Fibroblast of the conjunctiva (primary cell): ENCODE measurements at regions not wholly inside any gene's neighbourhood (a gene's known extent, or its start where the extent isn't known, plus 50 kb on each side); places are given as distances from the start of the nearest gene placed in this dataset.

ENCODE experiments used
- DNase-seq: peaks from one replicate; pipeline ENCODE4 v3.0.0-alpha.2; 2010; ENCODE audit warnings: low read depth

DNA sequence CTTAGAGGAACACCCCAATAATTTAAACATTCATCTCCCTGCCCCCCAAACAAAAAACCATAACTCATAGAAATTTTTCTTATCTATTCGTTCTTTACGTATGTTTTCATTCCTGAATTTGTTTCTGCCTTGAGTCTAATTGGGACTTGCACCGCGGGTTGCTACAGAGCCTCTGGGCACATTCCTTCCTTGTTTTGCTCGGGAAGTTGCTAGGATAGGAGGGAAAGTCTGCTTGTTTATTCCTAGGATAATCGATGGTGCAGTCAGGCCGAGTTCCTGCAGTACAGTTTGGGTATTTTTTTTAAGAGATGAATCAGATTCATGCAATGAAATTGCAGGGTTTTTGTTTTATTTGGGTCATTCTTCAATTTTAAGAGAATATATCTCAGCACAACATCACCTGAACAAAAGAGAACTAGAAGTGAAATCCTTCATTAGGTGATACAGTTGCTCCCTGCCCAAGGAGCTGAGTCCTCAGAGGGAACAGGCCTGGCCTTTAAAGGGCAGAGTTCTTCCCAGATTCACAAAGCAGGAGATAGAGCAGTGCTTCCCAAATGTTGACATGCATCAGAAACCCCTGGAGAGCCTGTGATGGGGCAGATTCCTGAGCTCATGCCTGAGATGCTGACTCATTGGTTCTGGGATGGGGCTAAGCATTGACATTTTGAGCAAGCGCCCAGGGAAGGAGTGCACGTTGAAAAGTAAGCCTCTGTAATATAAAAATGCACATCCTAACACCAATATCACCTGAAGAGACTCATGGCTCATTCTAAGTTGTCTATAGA lies 114.9 kb upstream of the FAM9B start:
- peak; percentile 24 for DNase-seq

DNA sequence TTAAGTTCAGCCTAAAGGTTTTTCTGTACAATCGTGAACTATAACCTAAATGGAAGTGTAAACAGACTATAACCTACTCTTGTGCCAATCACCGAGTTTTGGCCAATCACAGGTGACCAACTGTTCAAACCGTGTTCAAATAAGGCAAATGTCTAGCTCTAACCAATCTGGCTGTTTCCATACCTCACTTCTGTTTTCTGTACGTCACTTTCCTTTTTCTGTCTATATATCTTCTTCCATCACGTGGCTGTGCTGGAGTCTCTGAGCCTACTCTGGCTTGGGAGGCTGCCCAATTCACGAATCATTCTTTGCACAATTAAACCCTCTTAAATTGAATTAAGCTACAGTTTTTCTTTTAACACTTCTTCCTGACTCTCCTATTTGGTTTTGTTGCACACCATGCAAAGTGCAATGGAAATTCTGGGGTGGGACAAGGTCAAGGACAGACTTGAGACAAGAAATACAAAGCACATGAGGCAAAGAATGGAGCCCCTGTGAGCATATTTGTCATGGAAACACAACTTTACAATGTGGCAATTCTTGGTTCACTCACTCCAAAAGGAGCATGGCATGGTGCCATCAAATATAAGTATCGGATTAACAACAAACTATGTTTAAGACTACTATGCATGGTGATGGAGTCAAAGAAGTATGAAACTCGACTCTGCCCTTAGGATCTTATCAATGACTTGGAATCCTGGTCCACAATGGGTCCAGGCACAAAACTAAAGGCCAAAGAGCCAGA lies 115.7 kb upstream of the FAM9B start:
- peak; percentile 9 for DNase-seq

DNA sequence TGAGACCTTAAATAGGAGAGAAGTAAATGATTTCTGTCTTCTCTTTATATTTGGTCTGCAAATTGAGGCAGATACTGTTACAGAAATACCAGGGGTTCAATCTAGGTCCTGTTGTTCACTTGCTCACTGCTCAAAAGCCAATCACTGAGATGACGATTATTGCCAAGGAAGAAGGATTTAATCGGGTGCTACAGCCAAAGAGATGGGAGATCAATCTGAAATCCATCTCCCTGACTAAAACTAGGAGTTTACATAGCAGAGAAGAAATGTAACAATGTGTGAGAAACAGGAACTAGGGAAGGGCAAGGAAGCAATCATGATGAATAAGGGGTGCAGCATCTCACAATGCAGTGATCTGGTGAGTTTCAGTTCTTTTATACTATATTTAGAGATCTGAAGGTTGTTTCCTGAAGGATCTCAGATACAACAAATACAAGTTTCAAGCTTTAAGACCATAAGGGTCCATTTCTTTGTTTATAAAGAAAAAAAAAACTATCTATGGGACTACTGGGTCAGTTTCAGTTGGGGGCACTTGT lies 117.9 kb upstream of the FAM9B start:
- DNase-seq, result no peak

DNA sequence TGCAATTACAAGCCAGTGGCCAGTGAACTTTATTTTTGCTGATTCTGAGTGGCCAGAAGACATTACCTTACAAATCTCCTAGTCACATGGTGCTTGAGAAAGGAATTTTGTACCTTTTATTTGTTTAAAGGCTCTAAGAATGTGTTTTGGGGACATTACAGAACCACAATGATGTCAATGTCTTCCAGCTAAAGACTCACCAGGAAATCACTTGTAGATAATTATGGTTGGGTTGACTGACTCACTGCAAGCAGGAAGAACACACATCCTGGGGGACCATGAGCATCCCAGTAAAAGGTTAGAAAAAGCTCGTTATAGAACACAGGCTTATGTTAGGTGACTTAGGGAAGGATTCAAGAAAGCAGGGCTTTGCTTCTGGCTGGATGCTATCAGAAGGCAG lies 119.4 kb upstream of the FAM9B start:
- no peak for DNase-seq

DNA sequence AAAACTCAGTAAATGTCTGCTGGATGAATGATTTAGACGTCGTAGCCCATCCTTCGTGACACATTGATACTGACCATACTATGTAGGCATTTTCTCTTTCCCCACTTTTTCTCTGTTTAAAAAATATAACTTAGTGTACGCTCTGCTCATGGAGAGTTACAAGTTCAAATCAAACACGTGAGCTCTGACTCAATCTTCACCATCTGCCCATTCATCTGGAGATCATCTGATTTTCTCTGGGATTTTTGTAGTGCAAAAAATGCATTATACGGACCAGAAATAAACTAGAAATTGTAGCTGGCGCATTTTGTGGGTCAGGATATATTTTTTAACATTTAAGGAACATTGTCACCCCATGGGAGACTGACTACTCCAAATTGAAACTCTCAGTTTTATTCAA lies 124.7 kb upstream of the FAM9B start:
- DNase-seq, result no peak

DNA sequence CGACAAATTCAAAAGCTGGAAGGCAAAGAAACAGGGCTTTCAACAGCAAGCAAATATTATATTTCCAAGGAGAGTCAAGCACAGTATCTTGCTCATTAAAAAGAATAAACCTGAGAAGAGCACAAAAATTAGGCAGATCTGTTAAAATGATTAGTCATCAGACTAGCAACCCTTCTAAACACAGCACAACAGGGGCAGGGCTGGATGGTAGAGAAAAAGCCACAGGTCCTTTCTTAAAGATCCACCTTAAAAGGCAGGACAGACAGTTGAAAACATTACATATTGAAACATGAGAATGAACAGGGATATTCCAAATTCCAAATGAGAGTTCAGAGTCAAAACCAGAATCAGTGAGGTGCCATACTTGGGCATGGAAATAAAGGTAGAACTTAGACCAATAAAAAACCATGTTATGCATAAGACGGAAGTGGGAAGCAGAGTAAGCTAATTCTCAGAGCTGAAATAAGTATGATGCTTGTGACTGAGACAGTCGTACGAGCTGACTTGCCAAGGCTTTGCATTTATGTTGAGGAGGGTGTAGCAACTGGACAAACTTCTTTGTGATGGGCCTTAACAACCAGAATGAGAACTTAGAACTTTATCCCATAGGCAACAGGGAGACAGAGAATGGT lies 126.9 kb upstream of the FAM9B start:
- no peak for DNase-seq

DNA sequence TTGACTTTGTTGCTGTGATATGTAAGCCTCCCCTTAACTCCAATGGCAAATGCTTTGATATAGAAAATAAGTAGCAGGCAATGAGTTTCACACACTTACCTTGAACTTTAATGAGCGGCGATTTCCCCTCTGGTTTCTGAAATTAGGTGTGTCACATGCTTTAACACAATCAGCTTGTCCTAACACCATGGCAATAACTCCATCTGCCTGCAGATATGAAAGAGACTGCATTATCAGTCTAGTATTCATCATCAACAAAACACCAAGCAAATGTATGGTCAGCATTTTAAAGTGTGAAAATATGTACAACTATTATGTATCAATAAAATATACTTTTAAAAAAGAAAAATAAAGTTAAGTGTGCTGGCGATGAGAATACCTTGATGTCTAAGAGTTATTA lies 128.8 kb upstream of the FAM9B start:
- no peak for DNase-seq

DNA sequence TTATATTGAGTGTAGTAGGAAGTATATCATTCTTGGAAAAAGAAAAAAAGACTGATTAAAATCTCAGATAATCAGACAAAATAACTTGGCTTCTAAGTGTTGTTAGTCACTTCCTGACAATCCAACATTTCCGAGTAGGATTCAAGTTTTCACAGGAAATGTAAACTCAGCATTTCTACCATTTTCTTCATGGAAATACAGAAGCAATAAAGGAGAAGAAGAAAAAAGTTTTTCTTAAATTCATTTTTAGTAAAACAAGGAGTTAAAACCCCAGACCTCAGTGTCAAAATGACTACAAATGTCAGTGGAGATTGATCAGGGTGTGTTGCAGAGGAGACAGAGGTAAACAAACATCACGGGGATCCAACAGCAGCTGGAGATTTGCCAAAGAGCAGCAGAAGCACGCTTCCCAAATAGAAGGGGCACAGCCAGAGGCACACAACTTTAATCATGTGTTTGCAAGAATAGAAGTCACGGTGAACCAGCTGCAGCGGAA lies 129.3 kb upstream of the FAM9B start:
- no peak for DNase-seq

DNA sequence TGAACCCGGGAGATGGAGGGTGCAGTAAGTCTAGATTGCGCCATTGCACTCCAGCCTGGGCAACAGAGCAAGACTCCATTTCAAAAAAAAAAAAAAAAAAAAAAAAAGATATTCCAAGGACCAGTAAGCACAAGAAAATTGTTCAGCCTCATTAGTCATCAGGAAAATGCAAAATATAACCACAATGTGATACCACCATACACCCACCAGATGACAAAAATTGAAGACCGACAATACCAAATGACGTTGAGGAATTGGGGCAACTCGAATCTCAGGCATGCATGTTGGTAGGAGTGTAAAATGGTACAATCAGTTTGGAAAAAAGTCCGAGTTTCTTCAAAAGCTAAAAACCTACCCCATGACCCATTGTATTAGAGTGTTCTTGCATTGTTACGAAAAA lies 130.2 kb upstream of the FAM9B start:
- DNase-seq, result no peak

DNA sequence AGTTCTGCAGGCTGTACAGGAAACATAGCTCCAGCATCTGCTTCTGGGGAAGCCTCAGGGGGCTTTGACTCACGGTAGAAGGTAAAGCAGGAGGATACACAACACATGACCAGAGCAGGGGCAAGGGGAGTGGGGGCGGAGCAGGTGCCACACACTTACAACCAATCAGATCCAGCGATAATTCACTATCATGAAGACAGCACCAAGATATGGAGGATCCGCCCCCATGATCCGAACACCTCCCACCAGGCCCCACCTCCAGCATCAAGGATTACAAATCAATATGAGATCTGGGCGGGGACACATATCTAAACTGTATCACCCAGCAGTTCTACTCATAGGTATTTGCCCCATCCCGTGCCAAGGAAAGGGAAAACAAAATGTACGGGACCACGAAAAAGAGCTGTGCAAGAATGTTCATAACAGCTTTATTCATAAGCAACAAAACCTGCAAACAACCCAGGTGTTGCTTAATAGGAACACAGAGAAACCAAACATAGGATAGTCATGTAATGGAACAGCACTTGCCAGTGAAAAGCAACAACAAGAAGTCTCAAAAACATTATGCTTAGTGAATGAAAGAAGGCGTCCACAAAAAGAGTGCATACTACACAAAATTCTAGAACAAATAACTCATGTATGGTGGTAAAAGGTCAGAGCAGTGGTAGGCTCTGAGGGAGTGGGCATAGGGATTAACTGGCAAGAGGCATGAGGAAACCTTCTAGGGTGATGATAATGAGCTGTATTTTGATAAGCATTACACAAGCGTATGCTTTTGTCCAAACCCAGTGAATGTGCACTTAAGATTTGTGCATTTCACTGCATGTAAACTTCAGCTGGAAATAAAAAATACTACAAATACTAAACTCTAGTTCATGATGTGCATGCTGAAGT lies 130.9 kb upstream of the FAM9B start:
- DNase-seq, result no peak

DNA sequence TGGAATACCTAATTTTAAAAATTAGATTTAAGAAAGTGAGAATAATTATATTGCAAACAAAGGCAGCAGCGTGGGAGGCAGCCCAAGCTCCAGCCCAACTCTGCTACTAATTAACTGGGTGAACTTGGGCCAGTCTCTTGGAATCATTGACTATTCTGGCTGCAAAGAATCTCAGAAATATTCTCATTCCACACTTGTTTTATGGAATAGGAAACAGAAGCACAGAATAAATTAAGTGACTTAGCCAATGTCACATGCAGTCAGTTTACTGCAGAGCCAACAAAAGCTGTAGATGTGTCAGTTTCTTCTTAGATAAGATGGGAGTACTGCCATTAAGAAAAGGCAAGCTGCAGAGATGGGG lies 132.6 kb upstream of the FAM9B start:
- DNase-seq, result no peak

DNA sequence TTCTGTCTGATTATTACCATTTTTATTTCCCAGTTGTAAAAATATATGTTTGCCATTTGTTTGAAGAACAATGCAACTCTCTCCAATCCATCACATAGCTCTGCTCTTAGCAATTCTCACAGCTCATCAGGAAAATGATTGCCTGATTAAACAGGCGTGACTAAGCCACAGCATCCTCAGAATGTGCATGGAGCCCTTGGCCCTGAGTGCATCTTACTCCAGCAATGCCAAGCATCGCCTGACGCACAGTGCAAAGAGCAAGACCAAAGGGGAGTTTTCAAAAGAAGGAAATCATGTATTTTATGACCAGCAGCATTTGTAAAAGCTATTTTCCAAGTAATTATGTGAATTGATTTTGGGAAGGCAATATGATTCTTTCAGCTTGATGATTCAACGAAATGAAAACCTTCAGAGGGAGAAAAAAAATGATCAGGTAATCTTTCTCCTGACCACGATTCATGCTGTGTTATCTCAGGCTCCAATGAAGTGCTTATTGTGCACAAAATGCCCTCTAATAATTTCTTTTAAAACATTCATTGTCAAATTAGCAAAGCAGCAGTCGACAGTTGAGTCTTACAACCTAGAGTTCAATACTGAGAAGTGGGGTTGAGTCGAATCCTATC lies 138.0 kb upstream of the FAM9B start:
- no peak for DNase-seq

DNA sequence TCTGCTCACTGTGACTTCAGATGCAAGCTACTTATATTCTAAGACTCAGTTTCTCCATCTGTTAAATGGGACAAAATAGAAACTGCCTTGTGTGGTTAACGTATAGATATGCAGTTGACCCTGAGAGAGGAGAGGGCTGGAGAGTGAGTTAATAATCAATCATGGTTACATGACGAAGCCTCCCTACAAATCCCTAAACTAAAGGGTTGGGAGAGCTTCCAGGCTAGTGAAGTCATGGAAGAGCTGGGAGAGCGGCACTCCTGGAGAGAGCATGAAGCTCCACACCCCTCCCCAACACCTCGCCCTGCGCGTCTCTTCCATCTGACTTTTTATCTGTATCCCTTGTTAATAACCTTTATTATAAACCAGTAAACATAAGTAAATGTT lies 138.5 kb upstream of the FAM9B start:
- DNase-seq, result no peak

DNA sequence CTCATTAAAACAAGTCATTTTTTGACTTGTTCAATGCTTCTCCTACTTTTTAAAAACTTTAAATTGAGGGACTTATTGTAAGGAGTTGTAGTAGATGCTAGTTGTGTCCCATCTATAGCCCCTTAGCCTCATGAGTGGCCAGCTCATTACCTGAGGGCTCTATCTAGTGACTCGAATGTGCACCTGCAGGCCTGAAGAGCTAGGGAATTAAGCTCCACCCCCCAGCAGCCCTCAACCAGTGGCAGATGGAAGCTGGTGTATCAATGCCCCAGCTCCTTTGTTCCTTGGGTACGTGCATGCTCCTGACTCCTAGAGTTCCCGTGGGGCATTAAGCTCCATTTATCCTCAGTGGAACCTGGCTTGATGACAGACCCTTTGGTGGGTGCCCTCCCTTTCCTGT lies 146.7 kb upstream of the FAM9B start:
- no peak for DNase-seq

DNA sequence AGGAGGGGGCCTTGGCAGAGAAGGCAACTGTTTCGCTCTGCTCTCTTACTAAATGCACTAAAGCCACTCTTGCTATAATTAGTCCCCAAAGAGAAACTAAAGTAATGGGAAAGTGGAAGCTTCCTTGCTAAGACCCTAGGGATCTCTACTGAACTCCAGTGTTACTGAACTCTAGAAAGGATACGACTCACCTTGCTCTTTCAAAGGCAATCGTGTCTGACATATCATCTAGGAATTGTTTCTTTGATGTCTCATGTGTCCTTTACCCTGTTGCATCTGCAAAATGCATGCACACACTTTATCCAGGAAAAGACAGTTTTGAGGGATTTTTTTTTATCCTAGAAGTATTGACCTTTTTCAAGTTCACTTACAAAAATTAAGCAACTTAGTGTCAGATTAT lies 148.1 kb upstream of the FAM9B start:
- DNase-seq, result no peak

DNA sequence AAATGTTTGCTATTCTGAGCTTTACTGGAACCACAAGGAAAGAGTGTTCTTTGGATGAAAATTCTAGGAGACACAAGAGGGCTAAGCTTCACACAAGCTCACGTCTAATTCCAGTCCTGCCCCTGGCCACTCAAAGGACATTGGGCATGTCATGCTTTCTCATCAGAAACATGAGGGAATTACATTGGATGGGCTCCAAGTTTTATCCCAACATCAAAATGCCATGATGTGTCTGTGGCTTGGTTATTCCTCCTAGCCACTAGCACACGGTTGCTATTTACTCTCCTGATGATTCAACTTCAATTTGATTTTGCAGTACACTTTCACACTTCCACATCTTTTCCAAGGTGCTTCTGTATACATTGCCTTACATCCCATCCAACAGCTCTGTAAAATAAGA lies 149.6 kb upstream of the FAM9B start:
- no peak for DNase-seq

DNA sequence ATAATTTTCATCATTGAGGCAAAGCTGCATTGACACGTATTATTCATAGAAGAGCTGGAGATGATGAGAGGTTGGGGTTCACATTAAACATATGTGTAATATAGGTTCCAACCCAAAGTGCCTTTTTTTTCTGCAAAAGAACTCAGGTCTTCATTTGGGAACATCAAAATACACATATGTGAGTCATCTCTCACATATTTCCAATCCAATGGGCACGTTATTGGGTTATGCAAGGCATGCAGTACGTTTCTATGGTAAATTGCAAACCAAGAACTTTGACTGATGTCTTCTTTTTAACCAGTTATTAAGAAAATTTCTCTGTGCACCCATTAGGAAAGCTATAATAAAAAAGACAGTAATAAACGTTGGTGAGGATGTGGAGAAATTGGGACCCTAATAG lies 150.3 kb upstream of the FAM9B start:
- DNase-seq, result no peak

DNA sequence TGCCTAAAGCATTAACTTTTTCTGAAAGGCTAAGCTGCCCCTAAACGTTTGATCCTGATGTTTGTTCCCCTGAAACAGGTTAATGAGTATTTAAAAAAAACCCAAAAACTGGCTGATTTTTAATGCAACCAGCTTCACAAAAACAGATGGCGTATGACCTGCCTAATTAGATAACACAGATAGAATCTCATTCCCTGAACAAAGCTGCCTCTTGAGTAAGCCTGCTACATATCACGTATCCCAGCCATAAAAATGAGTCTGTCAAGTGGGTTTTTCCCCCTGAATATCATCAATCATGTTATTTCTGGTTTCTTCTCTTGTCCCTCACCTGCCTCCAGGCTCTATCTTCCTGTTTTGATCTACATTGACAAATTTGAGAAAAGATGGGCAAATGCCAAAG lies 154.2 kb upstream of the FAM9B start:
- no peak for DNase-seq

DNA sequence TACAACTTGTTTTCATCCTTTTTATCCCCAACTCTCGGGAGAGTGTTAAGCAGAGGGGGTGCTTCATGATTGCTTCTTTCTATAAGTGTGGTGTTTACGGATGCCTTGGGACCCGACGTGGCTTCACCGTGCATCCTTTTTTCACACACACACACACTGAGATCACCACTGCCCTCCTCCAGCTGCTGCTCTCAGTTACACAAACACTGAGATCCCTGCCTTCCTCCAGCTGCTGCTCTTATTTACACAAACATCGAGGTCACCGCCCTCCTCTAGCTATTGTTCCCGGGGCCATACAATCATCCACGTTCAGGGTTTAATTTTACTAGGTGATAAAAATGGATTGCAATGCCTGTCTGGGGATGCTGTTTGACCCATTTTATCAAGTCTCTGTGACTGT lies 155.4 kb upstream of the FAM9B start:
- no peak for DNase-seq

DNA sequence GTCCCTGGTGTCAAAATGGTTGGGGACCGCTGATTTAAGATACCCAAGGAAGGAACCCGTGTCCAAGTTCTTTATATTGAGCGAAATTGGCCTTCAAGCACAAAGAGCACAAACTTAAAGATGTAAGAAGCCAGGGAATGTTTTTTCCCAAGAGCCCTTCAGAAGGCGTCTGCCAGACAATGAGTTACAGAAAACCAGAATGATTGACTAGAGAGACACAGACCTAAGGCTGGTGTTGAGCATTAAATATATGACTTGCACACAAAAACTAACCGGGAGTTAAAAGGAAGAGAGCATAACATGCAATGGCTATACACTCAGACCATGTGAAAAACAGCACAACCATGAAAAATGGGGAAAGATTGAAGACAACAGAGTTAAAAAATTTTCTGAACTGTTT lies 157.5 kb upstream of the FAM9B start:
- DNase-seq, result no peak

DNA sequence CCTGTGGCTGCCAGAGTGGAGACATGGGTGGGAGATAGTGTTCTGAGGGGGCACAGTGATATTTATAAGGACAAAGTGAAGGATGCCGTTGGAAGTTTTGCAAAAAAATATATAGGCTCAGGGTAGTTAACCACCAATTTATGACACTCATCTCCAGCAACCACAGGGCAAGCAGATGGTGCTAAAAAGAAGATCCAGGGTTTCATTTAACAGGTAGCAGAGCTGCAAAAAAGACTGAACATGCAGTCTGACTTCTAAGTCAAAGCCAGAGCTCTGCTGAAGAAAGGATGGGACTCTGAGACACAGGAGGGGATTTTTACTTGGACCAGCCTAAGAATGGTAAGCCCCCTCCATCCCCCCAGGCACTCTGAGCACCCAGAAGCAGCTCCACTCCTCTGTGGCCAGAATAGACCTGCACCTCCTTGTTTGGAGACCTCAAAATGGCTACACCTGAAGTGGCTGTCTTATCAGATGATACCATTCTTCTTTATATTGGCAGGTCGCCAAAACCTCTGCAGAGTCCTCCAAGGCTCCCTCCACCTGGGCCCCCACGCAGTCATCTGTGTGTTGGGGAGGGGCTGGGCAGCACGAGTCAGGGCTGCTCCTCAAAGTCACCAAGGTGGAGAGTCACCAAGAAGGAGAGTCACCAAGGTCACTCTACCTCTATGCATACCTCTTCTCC lies 161.4 kb upstream of the FAM9B start:
- no peak for DNase-seq
